HEK293 (cell line): ENCODE measurements at regions not wholly inside any gene's neighbourhood (a gene's known extent, or its start where the extent isn't known, plus 50 kb on each side); places are given as distances from the start of the nearest gene placed in this dataset.
A peak's percentile ranks its signal among the peaks of the same experiment; 100 is the strongest.
"Not testable (repeated sequence)": the region's sequence is repeated elsewhere in the genome, so short reads cannot be mapped to it uniquely, and the experiment has no call there.

Experiments used
- CTCF ChIA-PET: fragments of 350-600 bp; formaldehyde crosslinking; extraction: SDS; loops from one replicate; lab custom pipeline; 2021; ENCODE audit warnings: antibody characterized with exemption; lab: Yijun Ruan, JAX
- POLR2A ChIA-PET: fragments of 300-600 bp; formaldehyde crosslinking; extraction: SDS; loops from one replicate; lab custom pipeline; 2020; ENCODE audit warnings: antibody characterized with exemption, inconsistent platforms; lab: Yijun Ruan, JAX
- H3K27ac ChIP-seq: fragments of 200-500 bp; sonication (Bioruptor generic); 2 replicates; pipeline ENCODE4 v1.5.1; 2014; ENCODE audit warnings: low read depth, low read length, control low read depth, inconsistent platforms; ENCODE audit errors: extremely low read depth
- H3K36me3 ChIP-seq, 2 experiments: fragments of 200-500 bp in 1 of 2; sonication (Bioruptor generic) in 1 of 2; 1 replicate in 1 of 2; 2 replicates in 1 of 2; pipeline ENCODE4 v1.5.1; 2014 to 2017; ENCODE audit warnings: inconsistent platforms in 2 of 2, low read length in 2 of 2; ENCODE audit not compliant: control insufficient read depth in 2 of 2, insufficient read depth in 1 of 2
- H3K4me1 ChIP-seq: fragments of 200-500 bp; sonication (Bioruptor generic); 2 replicates; pipeline ENCODE4 v1.5.1; 2014; ENCODE audit warnings: mild to moderate bottlenecking, low read length, inconsistent platforms; ENCODE audit not compliant: control insufficient read depth, insufficient read depth
- H3K4me3 ChIP-seq: 2 replicates; pipeline ENCODE4 v1.5.1; 2011; ENCODE audit warnings: low read depth, mild to moderate bottlenecking, control low read depth, low read length, moderate library complexity
- H3K9me3 ChIP-seq: fragments of 200-500 bp; sonication (Bioruptor generic); 2 replicates; pipeline ENCODE4 v1.5.1; 2014; ENCODE audit warnings: low read depth, low read length, inconsistent platforms; ENCODE audit not compliant: control insufficient read depth, insufficient read depth
- BCL11B ChIP-seq: fragments of 450-650 bp; formaldehyde crosslinking; IDR thresholded peaks from 2 replicates; pipeline ENCODE4 v1.5.1; 2016; ENCODE audit warnings: low read depth, missing biosample characterization, missing genetic modification characterization
- FEZF1 ChIP-seq: fragments of 450-650 bp; formaldehyde crosslinking; IDR thresholded peaks from 2 replicates; pipeline ENCODE4 v1.5.1; 2016; ENCODE audit warnings: missing biosample characterization, missing genetic modification characterization
- GLIS1 ChIP-seq: fragments of 450-650 bp; formaldehyde crosslinking; IDR thresholded peaks from 2 replicates; pipeline ENCODE4 v1.5.1; 2016; ENCODE audit warnings: missing biosample characterization, missing genetic modification characterization
- RBAK ChIP-seq: fragments of 450-650 bp; formaldehyde crosslinking; IDR thresholded peaks from 2 replicates; pipeline ENCODE4 v1.5.1; 2016; ENCODE audit warnings: missing biosample characterization, missing genetic modification characterization
- REPIN1 ChIP-seq: fragments of 450-650 bp; formaldehyde crosslinking; IDR thresholded peaks from 2 replicates; pipeline ENCODE4 v1.5.1; 2017; ENCODE audit warnings: missing biosample characterization, missing genetic modification characterization, low read depth
- ZBTB17 ChIP-seq: fragments of 450-650 bp; formaldehyde crosslinking; IDR thresholded peaks from 2 replicates; pipeline ENCODE4 v1.5.1; 2016; ENCODE audit warnings: missing biosample characterization, missing genetic modification characterization
- ZBTB8A ChIP-seq: fragments of 450-650 bp; formaldehyde crosslinking; IDR thresholded peaks from 2 replicates; pipeline ENCODE4 v1.5.1; 2016; ENCODE audit warnings: missing biosample characterization, missing genetic modification characterization
- ZFHX2 ChIP-seq: fragments of 450-650 bp; formaldehyde crosslinking; conservative IDR thresholded peaks from 2 replicates; pipeline ENCODE4 v1.5.1; 2016; ENCODE audit warnings: missing biosample characterization, missing genetic modification characterization
- ZNF146 ChIP-seq: fragments of 450-650 bp; formaldehyde crosslinking; IDR thresholded peaks from 2 replicates; pipeline ENCODE4 v1.5.1; 2016; ENCODE audit warnings: missing biosample characterization, missing genetic modification characterization
- ZNF214 ChIP-seq: fragments of 450-650 bp; formaldehyde crosslinking; IDR thresholded peaks from 2 replicates; pipeline ENCODE4 v1.5.1; 2017; ENCODE audit warnings: missing biosample characterization, mild to moderate bottlenecking, missing genetic modification characterization, borderline replicate concordance
- ZNF302 ChIP-seq: fragments of 450-650 bp; formaldehyde crosslinking; IDR thresholded peaks from 2 replicates; pipeline ENCODE4 v1.5.1; 2016; ENCODE audit warnings: missing biosample characterization, missing genetic modification characterization, low read depth
- ZNF404 ChIP-seq: fragments of 450-650 bp; formaldehyde crosslinking; IDR thresholded peaks from 2 replicates; pipeline ENCODE4 v1.5.1; 2017; ENCODE audit warnings: missing biosample characterization, missing genetic modification characterization
- ZNF433 ChIP-seq: fragments of 450-650 bp; formaldehyde crosslinking; IDR thresholded peaks from 2 replicates; pipeline ENCODE4 v1.5.1; 2016; ENCODE audit warnings: missing biosample characterization, missing genetic modification characterization, low read depth
- ZNF558 ChIP-seq: fragments of 450-650 bp; formaldehyde crosslinking; IDR thresholded peaks from 2 replicates; pipeline ENCODE4 v1.5.1; 2016; ENCODE audit warnings: missing biosample characterization, missing genetic modification characterization
- ZNF677 ChIP-seq: fragments of 450-650 bp; IDR thresholded peaks from 2 replicates; pipeline ENCODE4 v1.5.0; 2018; ENCODE audit warnings: missing biosample characterization, mild to moderate bottlenecking, missing genetic modification characterization, moderate library complexity
- TF ChIP-seq, protein P1 (sequence below): fragments of 450-650 bp; formaldehyde crosslinking; IDR thresholded peaks from 2 replicates; pipeline ENCODE4 v1.5.1; 2017; ENCODE audit warnings: missing biosample characterization, missing genetic modification characterization
- TF ChIP-seq, protein P2 (sequence below): fragments of 450-650 bp; formaldehyde crosslinking; IDR thresholded peaks from 2 replicates; pipeline ENCODE4 v1.5.1; 2016; ENCODE audit warnings: missing biosample characterization, missing genetic modification characterization, borderline replicate concordance
- TF ChIP-seq, protein P3 (sequence below): fragments of 450-650 bp; formaldehyde crosslinking; IDR thresholded peaks from 2 replicates; pipeline ENCODE4 v1.5.1; 2016; ENCODE audit warnings: missing biosample characterization, missing genetic modification characterization
- TF ChIP-seq, protein P4 (sequence below): fragments of 450-650 bp; formaldehyde crosslinking; optimal IDR thresholded peaks from 2 replicates; pipeline ENCODE3; 2016; ENCODE audit warnings: missing biosample characterization, mild to moderate bottlenecking, missing genetic modification characterization

DNA sequence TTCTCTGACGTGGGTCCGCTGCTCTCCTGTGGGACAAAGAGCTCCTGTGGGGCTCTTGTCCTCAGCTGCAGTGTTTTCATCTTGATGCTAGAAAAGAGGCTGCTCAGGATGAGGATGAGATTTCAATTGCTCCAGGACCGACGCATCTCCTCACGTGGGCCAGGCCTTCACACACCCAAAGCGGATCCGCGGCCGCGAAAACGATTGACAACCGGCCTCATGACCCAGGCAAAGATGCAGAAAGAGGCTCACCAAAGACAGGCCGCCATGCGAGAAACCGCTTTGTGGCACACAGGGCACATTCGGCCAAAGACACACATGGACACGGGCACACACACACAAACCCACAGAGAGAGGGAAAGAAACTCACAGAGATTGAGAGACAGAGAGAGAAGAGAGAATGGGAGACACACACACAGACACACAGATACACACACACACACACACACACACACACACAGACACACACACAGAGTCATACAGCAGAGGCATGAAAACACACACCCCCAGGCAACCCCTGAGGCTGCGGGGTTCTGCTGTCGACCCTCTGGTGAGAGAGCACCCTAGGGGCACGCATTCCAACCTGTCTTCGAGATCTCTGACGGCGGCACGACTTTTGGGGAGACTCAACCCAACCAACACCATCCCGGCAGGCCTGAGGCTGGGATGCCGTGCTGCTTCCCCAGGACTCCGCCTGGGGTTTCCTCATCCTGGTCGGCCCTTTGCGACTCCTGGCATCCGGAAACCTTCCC lies 168.5 kb upstream of the ZNF337 start:
- H3K4me1 ChIP-seq, H3K36me3 ChIP-seq, POLR2A ChIA-PET, CTCF ChIA-PET: not testable (repeated sequence)
- peak overlapping the region; percentile 14; the same call in 1 of the 2 replicates for H3K4me3 ChIP-seq
- TF ChIP-seq, protein P1, sequence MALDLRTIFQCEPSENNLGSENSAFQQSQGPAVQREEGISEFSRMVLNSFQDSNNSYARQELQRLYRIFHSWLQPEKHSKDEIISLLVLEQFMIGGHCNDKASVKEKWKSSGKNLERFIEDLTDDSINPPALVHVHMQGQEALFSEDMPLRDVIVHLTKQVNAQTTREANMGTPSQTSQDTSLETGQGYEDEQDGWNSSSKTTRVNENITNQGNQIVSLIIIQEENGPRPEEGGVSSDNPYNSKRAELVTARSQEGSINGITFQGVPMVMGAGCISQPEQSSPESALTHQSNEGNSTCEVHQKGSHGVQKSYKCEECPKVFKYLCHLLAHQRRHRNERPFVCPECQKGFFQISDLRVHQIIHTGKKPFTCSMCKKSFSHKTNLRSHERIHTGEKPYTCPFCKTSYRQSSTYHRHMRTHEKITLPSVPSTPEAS (tag by site-specific recombination) = peak; percentile 32; the same call in 1 of the 2 replicates
- TF ChIP-seq, all 188 proteins: peak for 1; not testable (repeated sequence) for 187
- H3K27ac ChIP-seq, H3K9me3 ChIP-seq: not testable (repeated sequence)

DNA sequence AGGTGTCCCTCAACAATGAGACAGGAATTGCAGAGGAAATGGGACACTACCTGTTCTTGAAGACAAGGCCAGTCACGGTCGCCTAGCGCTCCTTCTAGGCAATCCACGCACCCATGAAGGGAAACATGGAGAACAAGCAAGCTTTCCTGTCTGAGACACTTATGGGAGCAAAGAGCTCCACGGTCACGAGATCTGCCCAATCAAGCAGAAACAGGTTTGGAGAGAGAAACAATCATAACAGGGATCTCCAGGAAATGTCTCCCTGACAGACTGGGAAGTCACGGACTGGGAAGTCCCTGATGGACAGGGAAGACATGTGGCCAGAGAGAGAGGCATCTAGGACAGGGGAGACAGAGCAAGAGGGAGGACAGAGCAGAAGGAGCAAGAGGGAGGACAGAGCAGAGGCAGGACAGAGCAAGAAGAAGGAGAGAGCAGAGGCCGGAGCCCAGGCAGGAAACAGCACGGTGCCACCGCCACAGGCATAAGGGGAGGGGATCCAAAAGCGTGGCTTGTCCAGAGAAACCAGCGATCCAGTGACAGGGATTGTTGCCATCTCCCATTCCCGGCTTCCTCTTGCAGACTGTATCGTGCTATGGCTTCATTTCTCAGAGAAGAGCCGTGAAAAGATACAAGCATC lies 167.8 kb upstream of the ZNF337 start:
- Histone ChIP-seq H3K27ac (no peak overlapping the region), H3K4me1 (no peaks in the 10 kb centered on the region; the same call in 1 of the 2 replicates), H3K9me3 (no peaks in the 10 kb centered on the region), H3K36me3 (no peaks in the 10 kb centered on the region), H3K4me3 (no peak overlapping the region)
- CTCF ChIA-PET = no interaction called here
- POLR2A ChIA-PET = no interaction called here
- TF ChIP-seq, protein P2, sequence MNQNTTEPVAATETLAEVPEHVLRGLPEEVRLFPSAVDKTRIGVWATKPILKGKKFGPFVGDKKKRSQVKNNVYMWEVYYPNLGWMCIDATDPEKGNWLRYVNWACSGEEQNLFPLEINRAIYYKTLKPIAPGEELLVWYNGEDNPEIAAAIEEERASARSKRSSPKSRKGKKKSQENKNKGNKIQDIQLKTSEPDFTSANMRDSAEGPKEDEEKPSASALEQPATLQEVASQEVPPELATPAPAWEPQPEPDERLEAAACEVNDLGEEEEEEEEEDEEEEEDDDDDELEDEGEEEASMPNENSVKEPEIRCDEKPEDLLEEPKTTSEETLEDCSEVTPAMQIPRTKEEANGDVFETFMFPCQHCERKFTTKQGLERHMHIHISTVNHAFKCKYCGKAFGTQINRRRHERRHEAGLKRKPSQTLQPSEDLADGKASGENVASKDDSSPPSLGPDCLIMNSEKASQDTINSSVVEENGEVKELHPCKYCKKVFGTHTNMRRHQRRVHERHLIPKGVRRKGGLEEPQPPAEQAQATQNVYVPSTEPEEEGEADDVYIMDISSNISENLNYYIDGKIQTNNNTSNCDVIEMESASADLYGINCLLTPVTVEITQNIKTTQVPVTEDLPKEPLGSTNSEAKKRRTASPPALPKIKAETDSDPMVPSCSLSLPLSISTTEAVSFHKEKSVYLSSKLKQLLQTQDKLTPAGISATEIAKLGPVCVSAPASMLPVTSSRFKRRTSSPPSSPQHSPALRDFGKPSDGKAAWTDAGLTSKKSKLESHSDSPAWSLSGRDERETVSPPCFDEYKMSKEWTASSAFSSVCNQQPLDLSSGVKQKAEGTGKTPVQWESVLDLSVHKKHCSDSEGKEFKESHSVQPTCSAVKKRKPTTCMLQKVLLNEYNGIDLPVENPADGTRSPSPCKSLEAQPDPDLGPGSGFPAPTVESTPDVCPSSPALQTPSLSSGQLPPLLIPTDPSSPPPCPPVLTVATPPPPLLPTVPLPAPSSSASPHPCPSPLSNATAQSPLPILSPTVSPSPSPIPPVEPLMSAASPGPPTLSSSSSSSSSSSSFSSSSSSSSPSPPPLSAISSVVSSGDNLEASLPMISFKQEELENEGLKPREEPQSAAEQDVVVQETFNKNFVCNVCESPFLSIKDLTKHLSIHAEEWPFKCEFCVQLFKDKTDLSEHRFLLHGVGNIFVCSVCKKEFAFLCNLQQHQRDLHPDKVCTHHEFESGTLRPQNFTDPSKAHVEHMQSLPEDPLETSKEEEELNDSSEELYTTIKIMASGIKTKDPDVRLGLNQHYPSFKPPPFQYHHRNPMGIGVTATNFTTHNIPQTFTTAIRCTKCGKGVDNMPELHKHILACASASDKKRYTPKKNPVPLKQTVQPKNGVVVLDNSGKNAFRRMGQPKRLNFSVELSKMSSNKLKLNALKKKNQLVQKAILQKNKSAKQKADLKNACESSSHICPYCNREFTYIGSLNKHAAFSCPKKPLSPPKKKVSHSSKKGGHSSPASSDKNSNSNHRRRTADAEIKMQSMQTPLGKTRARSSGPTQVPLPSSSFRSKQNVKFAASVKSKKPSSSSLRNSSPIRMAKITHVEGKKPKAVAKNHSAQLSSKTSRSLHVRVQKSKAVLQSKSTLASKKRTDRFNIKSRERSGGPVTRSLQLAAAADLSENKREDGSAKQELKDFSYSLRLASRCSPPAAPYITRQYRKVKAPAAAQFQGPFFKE (tag by site-specific recombination) = no peak
- TF ChIP-seq ZFHX2 (tag by site-specific recombination) = no peak
- TF ChIP-seq ZNF558 (tag by site-specific recombination) = no peak
- TF ChIP-seq, protein P3, sequence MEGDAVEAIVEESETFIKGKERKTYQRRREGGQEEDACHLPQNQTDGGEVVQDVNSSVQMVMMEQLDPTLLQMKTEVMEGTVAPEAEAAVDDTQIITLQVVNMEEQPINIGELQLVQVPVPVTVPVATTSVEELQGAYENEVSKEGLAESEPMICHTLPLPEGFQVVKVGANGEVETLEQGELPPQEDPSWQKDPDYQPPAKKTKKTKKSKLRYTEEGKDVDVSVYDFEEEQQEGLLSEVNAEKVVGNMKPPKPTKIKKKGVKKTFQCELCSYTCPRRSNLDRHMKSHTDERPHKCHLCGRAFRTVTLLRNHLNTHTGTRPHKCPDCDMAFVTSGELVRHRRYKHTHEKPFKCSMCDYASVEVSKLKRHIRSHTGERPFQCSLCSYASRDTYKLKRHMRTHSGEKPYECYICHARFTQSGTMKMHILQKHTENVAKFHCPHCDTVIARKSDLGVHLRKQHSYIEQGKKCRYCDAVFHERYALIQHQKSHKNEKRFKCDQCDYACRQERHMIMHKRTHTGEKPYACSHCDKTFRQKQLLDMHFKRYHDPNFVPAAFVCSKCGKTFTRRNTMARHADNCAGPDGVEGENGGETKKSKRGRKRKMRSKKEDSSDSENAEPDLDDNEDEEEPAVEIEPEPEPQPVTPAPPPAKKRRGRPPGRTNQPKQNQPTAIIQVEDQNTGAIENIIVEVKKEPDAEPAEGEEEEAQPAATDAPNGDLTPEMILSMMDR = no peak
- TF ChIP-seq FEZF1 = no peak
- no peak for TF ChIP-seq GLIS1
- TF ChIP-seq ZNF677 (tag by site-specific recombination) = no peak
- no peak for TF ChIP-seq BCL11B (tag by site-specific recombination)
- TF ChIP-seq ZBTB17 (tag by site-specific recombination) = no peak
- no peak for TF ChIP-seq ZNF302 (tag by site-specific recombination)
- no peak for TF ChIP-seq REPIN1
- TF ChIP-seq ZNF433 (tag by site-specific recombination) = no peak
- no peak for TF ChIP-seq ZBTB8A (tag by site-specific recombination)
- TF ChIP-seq ZNF404 = no peak
- TF ChIP-seq RBAK (tag by site-specific recombination) = no peak
- TF ChIP-seq, protein P4, sequence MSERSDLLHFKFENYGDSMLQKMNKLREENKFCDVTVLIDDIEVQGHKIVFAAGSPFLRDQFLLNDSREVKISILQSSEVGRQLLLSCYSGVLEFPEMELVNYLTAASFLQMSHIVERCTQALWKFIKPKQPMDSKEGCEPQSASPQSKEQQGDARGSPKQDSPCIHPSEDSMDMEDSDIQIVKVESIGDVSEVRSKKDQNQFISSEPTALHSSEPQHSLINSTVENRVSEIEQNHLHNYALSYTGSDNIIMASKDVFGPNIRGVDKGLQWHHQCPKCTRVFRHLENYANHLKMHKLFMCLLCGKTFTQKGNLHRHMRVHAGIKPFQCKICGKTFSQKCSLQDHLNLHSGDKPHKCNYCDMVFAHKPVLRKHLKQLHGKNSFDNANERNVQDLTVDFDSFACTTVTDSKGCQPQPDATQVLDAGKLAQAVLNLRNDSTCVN (tag by site-specific recombination) = no peak
- no peak for TF ChIP-seq ZNF214 (tag by site-specific recombination)
- TF ChIP-seq ZNF146 = no peak
